Rectal smooth muscle tissue (tissue), 1 donor: ENCODE measurements at regions not wholly inside any gene's neighbourhood (a gene's known extent, or its start where the extent isn't known, plus 50 kb on each side); places are given as distances from the start of the nearest gene placed in this dataset.
"Not testable (repeated sequence)": the region's sequence is repeated elsewhere in the genome, so short reads cannot be mapped to it uniquely, and the experiment has no call there.

Source experiments
- H3K27ac ChIP-seq: one replicate; pipeline ENCODE4 v1.7.0; 2013; ENCODE audit warnings: low read depth, low read length, inconsistent platforms
- H3K27me3 ChIP-seq: one replicate; pipeline ENCODE4 v1.7.0; 2013; ENCODE audit warnings: low read length; ENCODE audit not compliant: control insufficient read depth, insufficient read depth
- H3K36me3 ChIP-seq: one replicate; pipeline ENCODE4 v1.7.0; 2013; ENCODE audit warnings: low read length; ENCODE audit not compliant: control insufficient read depth, insufficient read depth
- H3K4me1 ChIP-seq: one replicate; pipeline ENCODE4 v1.7.0; 2013; ENCODE audit warnings: low read length; ENCODE audit not compliant: control insufficient read depth, insufficient read depth
- H3K4me3 ChIP-seq: one replicate; pipeline ENCODE4 v1.7.0; 2013; ENCODE audit warnings: low read length
- H3K9ac ChIP-seq: one replicate; pipeline ENCODE4 v1.7.0; 2013; ENCODE audit warnings: low read length

DNA sequence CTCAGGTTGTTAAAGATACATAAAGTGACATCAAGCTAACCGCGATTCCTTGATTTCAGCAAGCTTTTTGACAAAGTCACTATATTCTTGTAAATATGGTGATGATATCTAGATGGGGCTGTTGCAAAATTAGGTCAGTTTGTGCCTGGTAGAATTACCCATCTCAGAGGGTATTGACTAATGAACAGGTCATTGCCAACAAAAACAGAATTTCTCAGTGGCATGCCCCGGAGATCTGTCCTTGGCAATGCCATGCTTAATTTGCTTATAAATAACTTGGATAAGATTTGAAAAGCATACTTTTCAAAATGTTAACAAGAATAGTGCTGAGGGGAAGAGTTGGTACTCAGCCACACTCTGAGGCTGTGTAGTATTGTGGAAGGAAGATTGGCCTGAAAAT is 783.3 kb upstream of the SEMA6A start:
- Histone ChIP-seq H3K9ac (no peak overlapping the region), H3K27me3 (no peaks in the 10 kb centered on the region), H3K4me1 (no peaks in the 10 kb centered on the region), H3K4me3 (no peak overlapping the region), H3K36me3 (no peaks in the 10 kb centered on the region), H3K27ac (no peak overlapping the region)

- Histone ChIP-seq H3K27me3 (no peaks in the 10 kb centered on the region), H3K4me3 (no peak overlapping the region), H3K4me1 (no peaks in the 10 kb centered on the region), H3K36me3 (no peaks in the 10 kb centered on the region), H3K9ac (no peak overlapping the region), H3K27ac (no peak overlapping the region)
These were observed 772.7 kb upstream of the SEMA6A start for GRCh38 chr5:117347280-117347679.

DNA sequence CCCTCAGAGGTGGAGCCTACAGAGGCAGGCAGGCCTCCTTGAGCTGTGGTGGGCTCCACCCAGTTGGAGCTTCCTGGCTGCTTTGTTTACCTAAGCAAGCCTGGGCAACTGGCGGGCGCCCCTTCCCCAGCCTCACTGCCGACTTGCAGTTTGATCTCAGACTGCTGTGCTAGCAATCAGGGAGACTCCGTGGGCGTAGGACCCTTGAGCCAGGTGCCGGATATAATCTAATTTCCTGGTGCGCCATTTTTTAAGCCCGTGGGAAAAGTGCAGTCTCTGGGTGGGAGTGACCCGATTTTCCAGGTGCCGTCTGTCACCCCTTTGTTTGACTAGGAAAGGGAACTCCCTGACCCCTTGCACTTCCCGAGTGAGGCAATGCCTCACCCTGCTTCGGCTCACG is 769.1 kb upstream of the SEMA6A start:
- not testable (repeated sequence) for H3K27me3 ChIP-seq, H3K4me3 ChIP-seq, H3K27ac ChIP-seq, H3K4me1 ChIP-seq, H3K36me3 ChIP-seq, H3K9ac ChIP-seq

DNA sequence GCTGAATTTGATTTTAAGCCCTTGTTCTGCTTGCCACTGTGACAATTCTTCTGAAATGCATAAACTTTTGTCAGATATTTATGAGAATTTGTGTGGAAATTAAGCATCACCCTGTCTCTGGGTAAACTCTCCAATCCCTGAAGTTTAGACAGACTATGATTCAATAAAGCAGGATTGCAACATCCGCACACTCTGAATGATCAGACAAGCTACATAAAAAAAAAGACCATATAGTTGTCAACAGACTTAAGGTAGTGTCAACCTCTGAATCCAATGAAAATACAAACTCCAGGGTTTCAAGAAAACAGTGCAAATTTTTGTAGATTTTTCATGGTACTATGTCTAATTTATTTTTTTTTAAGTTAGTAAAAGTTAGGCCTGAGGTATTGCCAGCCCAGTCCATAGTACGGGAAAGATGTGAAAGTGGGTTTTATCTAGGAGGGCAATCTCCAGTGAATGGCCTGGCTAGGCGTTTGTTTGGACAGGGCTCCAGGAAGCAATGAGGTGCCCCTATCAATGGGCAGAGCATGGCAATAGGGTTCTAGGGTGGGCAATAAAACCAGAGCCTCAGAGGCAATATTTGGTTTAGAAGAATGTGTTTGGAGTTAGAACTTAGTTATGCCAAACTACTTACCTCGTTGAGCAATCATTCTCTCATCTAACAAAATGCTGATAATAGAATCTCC is 762.6 kb upstream of the SEMA6A start:
- H3K36me3 ChIP-seq: no peaks in the 10 kb centered on the region
- no peaks in the 10 kb centered on the region for H3K4me1 ChIP-seq
- no peak overlapping the region for H3K4me3 ChIP-seq
- H3K9ac ChIP-seq: no peak overlapping the region
- no peak overlapping the region for H3K27ac ChIP-seq
- no peaks in the 10 kb centered on the region for H3K27me3 ChIP-seq

GRCh38 chr5:117336208-117336607 is 761.6 kb upstream of the SEMA6A start:
- no peak overlapping the region for H3K27ac ChIP-seq
- no peaks in the 10 kb centered on the region for H3K36me3 ChIP-seq
- H3K4me1 ChIP-seq: no peaks in the 10 kb centered on the region
- H3K9ac ChIP-seq: no peak overlapping the region
- H3K27me3 ChIP-seq: no peaks in the 10 kb centered on the region
- no peak overlapping the region for H3K4me3 ChIP-seq

GRCh38 chr5:117333011-117333410 is 758.4 kb upstream of the SEMA6A start:
- H3K36me3 ChIP-seq: no peaks in the 10 kb centered on the region
- H3K27ac ChIP-seq: no peak overlapping the region
- H3K4me1 ChIP-seq: no peaks in the 10 kb centered on the region
- no peaks in the 10 kb centered on the region for H3K27me3 ChIP-seq
- H3K9ac ChIP-seq: no peak overlapping the region
- no peak overlapping the region for H3K4me3 ChIP-seq

GRCh38 chr5:117332341-117332740 is 757.7 kb upstream of the SEMA6A start:
- Histone ChIP-seq H3K4me3 (no peak overlapping the region), H3K4me1 (no peaks in the 10 kb centered on the region), H3K9ac (no peak overlapping the region), H3K27ac (no peak overlapping the region), H3K27me3 (no peaks in the 10 kb centered on the region), H3K36me3 (no peaks in the 10 kb centered on the region)

- Histone ChIP-seq H3K4me3 (no peak overlapping the region), H3K27me3 (no peaks in the 10 kb centered on the region), H3K27ac (no peak overlapping the region), H3K36me3 (no peaks in the 10 kb centered on the region), H3K4me1 (no peaks in the 10 kb centered on the region), H3K9ac (no peak overlapping the region)
These were observed 752.9 kb upstream of the SEMA6A start for GRCh38 chr5:117327511-117327910.

DNA sequence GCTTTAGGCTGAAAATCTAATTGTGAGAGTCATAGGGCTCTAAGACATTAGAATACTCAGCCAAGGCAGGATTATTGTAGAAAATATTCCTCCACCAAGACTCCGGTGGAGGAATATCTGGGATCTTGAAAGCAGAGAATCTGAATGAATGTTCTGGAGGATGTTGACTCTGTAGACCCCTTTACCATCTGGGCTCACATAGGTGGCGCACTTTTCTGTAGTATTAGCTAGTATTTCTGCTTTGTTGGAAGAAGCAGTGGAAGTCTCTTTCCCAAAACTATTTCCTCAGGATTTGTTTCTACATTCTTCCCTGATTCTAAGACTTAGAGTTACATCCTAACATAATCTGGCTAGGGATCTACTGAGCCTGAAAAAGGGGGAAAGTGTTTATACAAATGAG is 752.4 kb upstream of the SEMA6A start:
- Histone ChIP-seq H3K36me3 (no peaks in the 10 kb centered on the region), H3K4me3 (no peak overlapping the region), H3K9ac (no peak overlapping the region), H3K27me3 (no peaks in the 10 kb centered on the region), H3K27ac (no peak overlapping the region), H3K4me1 (no peaks in the 10 kb centered on the region)

DNA sequence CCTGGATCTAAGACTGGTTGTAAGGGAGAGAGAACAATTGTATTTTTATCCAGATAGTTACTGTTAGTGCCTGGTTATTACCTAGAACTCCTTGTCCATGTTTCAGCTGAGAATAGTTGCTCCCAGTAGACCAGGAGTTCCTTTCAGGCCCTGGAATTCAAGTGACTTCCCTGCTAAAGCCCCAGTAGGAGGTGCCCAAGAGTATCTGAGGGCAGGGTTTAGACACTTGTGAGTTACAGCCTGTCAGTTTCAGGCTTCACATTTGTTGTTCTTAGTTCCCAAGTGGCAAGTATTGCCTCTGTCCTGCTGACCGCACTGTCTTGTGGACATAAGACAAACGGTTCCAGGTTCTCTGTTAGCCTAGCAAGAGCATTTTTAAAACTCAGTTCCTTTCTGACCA is 743.9 kb upstream of the SEMA6A start:
- Histone ChIP-seq H3K9ac (no peak overlapping the region), H3K4me3 (no peak overlapping the region), H3K4me1 (no peaks in the 10 kb centered on the region), H3K27me3 (no peaks in the 10 kb centered on the region), H3K27ac (no peak overlapping the region), H3K36me3 (no peaks in the 10 kb centered on the region)

DNA sequence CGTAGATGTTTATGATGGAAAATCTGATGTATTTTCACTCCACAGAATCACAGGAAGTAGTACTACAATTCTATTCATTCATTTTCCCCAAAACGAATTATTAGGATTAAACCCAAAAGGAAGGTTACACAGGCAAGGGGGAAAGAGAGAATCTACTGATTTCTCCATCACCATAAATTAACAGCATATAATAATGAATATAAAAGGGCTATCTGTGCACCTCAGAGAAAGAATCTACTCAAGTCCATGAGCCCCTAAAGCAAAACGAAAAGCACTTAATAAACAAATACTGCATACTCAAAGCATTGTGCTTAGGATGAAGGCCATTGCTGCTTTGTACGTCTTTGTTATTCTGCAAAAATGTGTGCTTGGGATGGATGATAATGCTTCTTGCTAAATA is 740.5 kb upstream of the SEMA6A start:
- H3K27ac ChIP-seq: no peak overlapping the region
- H3K4me1 ChIP-seq: no peaks in the 10 kb centered on the region
- H3K36me3 ChIP-seq: no peaks in the 10 kb centered on the region
- H3K9ac ChIP-seq: no peak overlapping the region
- H3K27me3 ChIP-seq: no peaks in the 10 kb centered on the region
- H3K4me3 ChIP-seq: no peak overlapping the region

GRCh38 chr5:117304512-117305107 is 730.0 kb upstream of the SEMA6A start:
- H3K4me3 ChIP-seq, H3K27me3 ChIP-seq, H3K27ac ChIP-seq, H3K36me3 ChIP-seq, H3K4me1 ChIP-seq, H3K9ac ChIP-seq: not testable (repeated sequence)

- no peaks in the 10 kb centered on the region for H3K36me3 ChIP-seq
- H3K27ac ChIP-seq: no peak overlapping the region
- no peak overlapping the region for H3K9ac ChIP-seq
- H3K27me3 ChIP-seq: no peaks in the 10 kb centered on the region
- peaks cover 2% of the 10 kb centered on the region for H3K4me1 ChIP-seq
- no peak overlapping the region for H3K4me3 ChIP-seq
These were observed 728.3 kb upstream of the SEMA6A start for GRCh38 chr5:117302949-117303348.
